ENCODE measurements at regions not wholly inside any gene's neighbourhood (a gene's known extent, or its start where the extent isn't known, plus 50 kb on each side); places are given as distances from the start of the nearest gene placed in this dataset.
"Not testable (repeated sequence)": the region's sequence is repeated elsewhere in the genome, so short reads cannot be mapped to it uniquely, and the experiment has no call there.

DNA sequence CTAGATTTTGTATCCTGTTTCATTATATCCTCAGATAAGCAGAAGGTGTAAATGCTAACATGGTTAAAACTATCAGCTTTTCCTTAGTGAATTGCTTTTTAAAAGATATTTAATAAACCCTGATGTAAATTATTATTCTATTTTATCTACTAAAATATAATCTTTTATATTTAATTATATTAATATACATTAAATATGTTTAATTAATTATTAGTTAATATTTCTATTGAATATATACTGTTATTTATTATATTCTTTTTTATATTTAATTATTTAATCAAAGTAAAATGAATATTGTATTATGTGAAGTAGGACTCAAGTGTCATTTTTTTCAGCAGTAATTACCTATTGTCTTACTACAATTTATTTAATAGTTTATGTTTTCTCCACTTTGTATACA lies 179.7 kb upstream of the ADGRL4 start:
- Mint-ChIP-seq H3K27me3 (ENCODE audit: low read depth) (no peaks in the 10 kb centered on the region), H3K36me3 (ENCODE audit: insufficient read depth in 2 of 2) (no peaks in the 10 kb centered on the region), H3K27ac (no peak overlapping the region), H3K9me3 (peaks cover 0 to 4% of the 10 kb centered on the region in 2 donors), H3K4me3 (no peak overlapping the region), H3K4me1 (ENCODE audit: low read depth) (no peaks in the 10 kb centered on the region)
- no peak for ATAC-seq (replicated peaks in 1 of 2)
- DNase-seq, result no peak

DNA sequence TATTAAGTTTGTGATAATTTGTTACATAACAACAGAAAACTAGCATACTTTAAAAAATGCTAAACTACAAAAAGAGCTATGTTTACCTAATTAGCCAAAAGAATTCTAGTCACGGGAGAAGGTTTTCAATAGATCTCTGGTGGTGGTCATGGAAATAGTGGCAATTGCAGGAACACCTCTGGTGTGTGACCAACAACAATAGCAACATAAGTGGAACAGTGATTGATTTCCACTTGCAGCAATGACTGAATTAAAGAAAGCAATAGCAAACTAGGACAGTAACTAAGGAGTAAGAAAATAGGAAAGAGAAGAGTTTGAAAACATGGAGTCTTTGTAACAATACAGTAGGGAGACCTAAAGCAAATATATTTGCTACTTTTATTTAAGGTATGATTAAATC lies 171.3 kb upstream of the ADGRL4 start:
- Mint-ChIP-seq H3K27me3 (ENCODE audit: low read depth) (no peaks in the 10 kb centered on the region), H3K27ac (no peak overlapping the region), H3K36me3 (ENCODE audit: insufficient read depth in 2 of 2) (no peaks in the 10 kb centered on the region), H3K4me1 (ENCODE audit: low read depth) (no peaks in the 10 kb centered on the region), H3K9me3 (peaks cover 8 to 9% of the 10 kb centered on the region in 2 donors), H3K4me3 (no peak overlapping the region)
- ATAC-seq (replicated peaks in 1 of 2) (no peak), DNase-seq (no peak)

DNA sequence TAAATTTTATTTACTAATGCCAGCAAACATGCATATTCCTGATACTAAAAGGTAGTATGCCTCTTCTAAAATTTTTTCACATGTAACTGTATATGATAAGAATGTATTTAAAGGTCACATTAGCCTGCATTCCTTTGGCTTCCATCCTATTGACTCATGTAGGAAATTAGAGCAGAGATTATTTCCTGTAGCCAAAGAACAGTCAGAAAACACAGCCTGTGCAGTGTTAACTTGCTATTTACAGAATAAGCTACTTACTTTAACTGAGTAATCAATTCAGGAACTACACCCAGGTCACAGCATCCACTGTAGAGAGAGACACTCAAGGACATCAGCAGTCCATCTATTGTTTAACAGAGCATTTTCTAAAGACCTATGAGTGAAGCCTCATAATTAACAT lies 154.5 kb upstream of the ADGRL4 start:
- ATAC-seq (replicated peaks in 1 of 2), result no peak
- H3K27ac Mint-ChIP-seq, result no peak overlapping the region
- H3K9me3 Mint-ChIP-seq, result peaks cover 4 to 20% of the 10 kb centered on the region in 2 donors
- no peak for DNase-seq
- no peaks in the 10 kb centered on the region for H3K27me3 Mint-ChIP-seq (ENCODE audit: low read depth)
- no peaks in the 10 kb centered on the region for H3K36me3 Mint-ChIP-seq (ENCODE audit: insufficient read depth in 2 of 2)
- H3K4me1 Mint-ChIP-seq (ENCODE audit: low read depth), result no peaks in the 10 kb centered on the region
- H3K4me3 Mint-ChIP-seq, result no peak overlapping the region

DNA sequence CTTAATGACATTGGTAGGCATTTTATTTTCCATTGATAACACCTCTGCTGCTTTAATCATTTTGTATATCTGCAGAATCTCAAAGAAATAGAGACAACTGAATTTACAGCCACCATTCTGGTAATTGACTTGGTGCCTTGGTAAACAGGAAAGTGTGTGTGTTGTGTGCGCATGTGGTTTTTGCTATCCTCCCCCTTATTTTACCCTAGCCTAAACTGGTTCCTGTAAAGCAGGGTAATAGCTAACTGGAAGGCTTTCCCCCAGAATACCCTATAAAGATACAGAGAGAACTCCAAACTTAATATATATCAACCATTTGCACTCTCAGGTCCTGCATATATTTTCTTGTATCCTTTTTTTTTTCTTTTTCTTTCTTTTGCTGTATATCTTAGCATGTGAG lies 149.5 kb upstream of the ADGRL4 start:
- H3K36me3 Mint-ChIP-seq (ENCODE audit: insufficient read depth in 2 of 2), result no peaks in the 10 kb centered on the region
- no peaks in the 10 kb centered on the region for H3K4me1 Mint-ChIP-seq (ENCODE audit: low read depth)
- H3K4me3 Mint-ChIP-seq, result no peak overlapping the region
- DNase-seq, result no peak
- no peaks in the 10 kb centered on the region for H3K27me3 Mint-ChIP-seq (ENCODE audit: low read depth)
- H3K27ac Mint-ChIP-seq, result no peak overlapping the region
- no peak for ATAC-seq (replicated peaks in 1 of 2)
- H3K9me3 Mint-ChIP-seq, result peaks cover 4 to 11% of the 10 kb centered on the region in 2 donors

DNA sequence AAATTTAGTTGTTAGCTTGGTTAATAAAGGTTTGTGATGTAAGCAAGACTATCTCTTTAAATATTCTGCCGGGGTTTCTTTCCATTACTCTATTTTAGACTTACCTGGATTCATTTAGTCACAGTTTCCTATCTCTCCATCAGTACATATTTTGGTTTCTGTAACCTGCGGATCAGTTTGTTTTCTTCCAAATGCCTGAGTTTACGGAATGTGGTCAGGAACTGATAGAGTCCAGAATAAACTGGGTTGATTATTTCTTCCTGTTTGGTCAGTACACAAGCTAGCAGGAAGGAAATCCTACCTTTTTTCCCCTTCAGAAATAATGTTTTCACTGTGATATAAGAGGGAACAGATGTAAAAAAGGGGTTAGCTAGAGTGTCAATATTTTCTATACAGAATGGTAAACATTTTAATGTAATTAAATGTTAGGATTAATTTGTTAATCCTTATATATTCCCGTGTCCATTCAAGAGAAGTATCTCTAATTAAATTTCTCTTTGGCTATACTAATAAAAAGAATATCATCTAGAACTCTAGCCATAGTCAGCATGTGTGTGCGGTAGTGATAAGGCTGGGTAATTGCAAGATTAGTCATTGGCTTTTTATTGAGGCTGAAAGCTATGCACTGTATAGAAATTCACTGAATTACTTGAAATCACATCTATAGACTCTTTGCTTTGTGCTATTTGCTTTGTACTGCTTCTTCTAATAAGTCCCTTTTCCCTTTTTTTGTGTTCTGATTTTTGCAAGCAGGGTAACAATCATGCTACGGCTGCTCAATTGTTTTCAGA lies 144.7 kb upstream of the ADGRL4 start:
- H3K27ac Mint-ChIP-seq, result no peak overlapping the region
- no peaks in the 10 kb centered on the region for H3K36me3 Mint-ChIP-seq (ENCODE audit: insufficient read depth in 2 of 2)
- H3K4me3 Mint-ChIP-seq, result no peak overlapping the region
- peaks cover 5 to 8% of the 10 kb centered on the region in 2 donors for H3K9me3 Mint-ChIP-seq
- DNase-seq (no peak), ATAC-seq (replicated peaks in 1 of 2) (no peak)
- H3K4me1 Mint-ChIP-seq (ENCODE audit: low read depth), result no peaks in the 10 kb centered on the region
- H3K27me3 Mint-ChIP-seq (ENCODE audit: low read depth), result no peaks in the 10 kb centered on the region

DNA sequence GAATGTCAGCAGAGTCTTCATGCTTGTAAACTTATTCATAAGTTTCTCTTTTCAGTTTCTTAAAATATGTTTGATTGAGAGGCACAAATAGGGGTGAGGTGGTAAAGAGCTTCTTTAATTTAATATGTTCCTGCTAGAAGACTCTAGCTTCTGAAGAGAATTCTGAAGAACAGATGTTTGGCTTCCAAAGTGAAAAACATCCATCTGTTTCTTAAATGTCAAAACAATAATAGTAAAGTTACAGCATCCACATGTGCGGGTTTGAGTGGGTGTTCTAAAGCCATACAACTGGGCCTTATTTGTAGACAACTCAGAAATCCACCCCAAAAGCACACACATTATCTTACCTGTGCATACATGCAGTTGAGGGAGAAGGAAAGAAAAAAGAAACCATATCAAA lies 144.0 kb upstream of the ADGRL4 start:
- H3K36me3 Mint-ChIP-seq (ENCODE audit: insufficient read depth in 2 of 2), result no peaks in the 10 kb centered on the region
- H3K9me3 Mint-ChIP-seq, result peaks cover 5 to 8% of the 10 kb centered on the region in 2 donors
- ATAC-seq (replicated peaks in 1 of 2) (no peak), DNase-seq (no peak)
- no peak overlapping the region for H3K27ac Mint-ChIP-seq
- H3K4me3 Mint-ChIP-seq, result no peak overlapping the region
- H3K4me1 Mint-ChIP-seq (ENCODE audit: low read depth), result no peaks in the 10 kb centered on the region
- no peaks in the 10 kb centered on the region for H3K27me3 Mint-ChIP-seq (ENCODE audit: low read depth)

DNA sequence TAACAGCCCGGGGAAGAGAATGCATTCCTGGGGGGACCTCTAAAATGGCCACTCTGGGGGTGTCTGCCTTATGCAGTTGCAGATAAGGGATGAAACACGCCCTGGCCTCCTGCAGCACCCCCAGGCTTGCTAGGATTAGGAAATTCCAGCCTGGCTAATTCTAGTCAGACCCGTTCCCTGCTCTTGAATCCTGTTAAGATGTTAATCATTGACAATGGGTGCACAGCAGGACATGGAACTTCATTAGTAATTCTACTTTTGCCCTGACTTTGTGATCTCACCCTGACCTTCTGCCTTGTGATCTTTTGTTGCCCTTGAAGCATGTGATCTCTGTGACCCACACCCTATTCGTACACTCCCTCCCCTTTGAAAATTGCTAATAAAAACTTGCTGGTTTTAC lies 131.7 kb upstream of the ADGRL4 start:
- not testable (repeated sequence) for H3K36me3 Mint-ChIP-seq (ENCODE audit: insufficient read depth in 2 of 2); H3K4me1 Mint-ChIP-seq (ENCODE audit: low read depth); ATAC-seq (replicated peaks in 1 of 2); H3K27me3 Mint-ChIP-seq (ENCODE audit: low read depth); DNase-seq; H3K9me3 Mint-ChIP-seq; H3K4me3 Mint-ChIP-seq; H3K27ac Mint-ChIP-seq

DNA sequence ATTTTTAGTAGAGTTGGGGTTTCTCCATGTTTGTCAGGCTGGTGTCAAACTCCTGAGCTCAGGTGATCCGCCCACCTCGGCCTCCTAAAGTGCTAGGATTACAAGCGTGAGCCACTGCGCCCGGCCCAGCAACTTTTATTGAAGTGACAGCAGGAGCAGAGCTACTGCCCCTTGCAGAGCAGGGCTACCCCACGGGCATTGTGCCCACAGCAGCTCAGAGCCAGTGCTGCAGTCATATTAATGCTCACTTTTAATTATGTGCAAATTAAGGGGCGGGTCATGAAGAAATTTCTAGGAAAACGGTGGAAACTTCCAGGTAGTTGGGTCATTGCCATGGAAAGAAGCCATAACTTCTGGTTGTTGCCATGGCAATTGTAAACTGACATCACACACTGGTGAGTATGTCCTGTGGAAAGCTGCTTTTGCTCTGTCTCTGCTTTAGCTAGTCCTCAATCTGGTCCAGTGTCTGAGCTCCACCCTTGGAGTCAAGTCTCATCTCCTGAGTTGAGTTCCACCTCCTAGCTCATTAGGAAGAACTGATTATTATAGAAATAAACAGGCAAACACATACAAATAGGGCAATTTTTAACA lies 127.3 kb upstream of the ADGRL4 start:
- DNase-seq, result no peak
- Mint-ChIP-seq H3K27ac (no peak overlapping the region), H3K4me1 (ENCODE audit: low read depth) (no peaks in the 10 kb centered on the region), H3K27me3 (ENCODE audit: low read depth) (no peaks in the 10 kb centered on the region), H3K9me3 (peaks cover 5% of the 10 kb centered on the region in 2 donors), H3K4me3 (no peak overlapping the region), H3K36me3 (ENCODE audit: insufficient read depth in 2 of 2) (no peaks in the 10 kb centered on the region)
- no peak for ATAC-seq (replicated peaks in 1 of 2)

DNA sequence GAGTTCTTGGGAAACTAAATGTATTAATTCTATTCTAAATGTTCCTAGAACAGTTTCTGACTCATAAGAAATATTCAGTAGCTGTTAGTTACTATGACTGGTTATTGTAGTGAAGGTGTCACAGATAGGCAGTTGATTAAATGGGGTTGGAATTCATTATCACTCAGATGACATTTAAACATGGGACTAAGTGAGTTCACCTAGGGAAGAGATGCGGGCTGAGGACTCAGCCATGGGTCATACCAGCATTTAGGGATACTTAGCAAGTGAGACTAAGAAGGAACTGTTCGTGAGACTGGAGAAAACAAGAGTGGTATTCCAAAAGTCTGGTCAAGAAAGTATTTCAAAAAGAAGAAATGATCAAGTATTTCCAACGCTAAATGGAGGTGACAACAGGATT lies 125.1 kb upstream of the ADGRL4 start:
- H3K4me3 Mint-ChIP-seq, result no peak overlapping the region
- ATAC-seq (replicated peaks in 1 of 2) (no peak), DNase-seq (no peak)
- no peaks in the 10 kb centered on the region for H3K27me3 Mint-ChIP-seq (ENCODE audit: low read depth)
- no peaks in the 10 kb centered on the region for H3K36me3 Mint-ChIP-seq (ENCODE audit: insufficient read depth in 2 of 2)
- H3K9me3 Mint-ChIP-seq, result peaks cover 5% of the 10 kb centered on the region in 2 donors
- no peaks in the 10 kb centered on the region for H3K4me1 Mint-ChIP-seq (ENCODE audit: low read depth)
- H3K27ac Mint-ChIP-seq, result peak overlapping the region; percentile 52

DNA sequence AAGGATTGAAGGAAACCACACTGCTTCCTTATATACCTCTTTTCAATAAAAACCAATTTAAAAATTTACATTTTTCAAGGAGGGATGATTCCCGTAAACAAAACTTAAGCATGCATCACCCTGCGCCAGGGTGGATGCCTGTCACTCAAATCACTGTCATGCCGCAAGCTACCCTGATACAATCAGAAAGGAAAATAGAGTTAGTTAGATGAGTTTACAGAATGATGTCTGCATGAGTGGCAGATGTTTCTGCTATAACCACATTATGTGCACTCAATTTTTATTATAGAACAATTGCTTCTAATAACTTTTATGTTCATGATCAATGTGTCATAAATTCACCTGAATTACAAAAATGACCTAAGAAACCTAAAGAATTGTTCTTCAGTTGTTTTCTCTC lies 123.4 kb upstream of the ADGRL4 start:
- Mint-ChIP-seq H3K4me3 (no peak overlapping the region), H3K9me3 (peaks cover 5% of the 10 kb centered on the region in 2 donors), H3K4me1 (ENCODE audit: low read depth) (no peaks in the 10 kb centered on the region), H3K36me3 (ENCODE audit: insufficient read depth in 2 of 2) (no peaks in the 10 kb centered on the region), H3K27ac (no peak overlapping the region), H3K27me3 (ENCODE audit: low read depth) (no peaks in the 10 kb centered on the region)
- DNase-seq (no peak), ATAC-seq (replicated peaks in 1 of 2) (no peak)

DNA sequence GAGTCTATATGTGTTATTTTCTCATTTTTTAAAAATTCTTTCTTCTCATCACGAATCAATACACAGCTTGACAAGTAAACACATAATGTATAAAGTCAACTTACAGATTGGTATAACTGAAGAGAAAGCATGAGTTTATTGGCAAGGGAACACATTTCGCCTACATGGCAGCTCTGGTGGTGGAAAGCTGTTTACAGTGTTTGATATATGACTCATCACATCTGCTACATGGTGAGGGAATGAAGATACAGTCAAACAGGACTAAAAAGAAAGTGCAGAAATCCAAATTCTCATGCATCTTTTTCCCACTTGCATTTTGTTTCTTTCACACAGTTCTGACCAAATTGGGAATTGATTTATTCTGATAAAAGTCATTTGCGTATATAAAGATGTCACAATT lies 122.2 kb upstream of the ADGRL4 start:
- Mint-ChIP-seq H3K27ac (no peak overlapping the region), H3K36me3 (ENCODE audit: insufficient read depth in 2 of 2) (no peaks in the 10 kb centered on the region), H3K4me3 (no peak overlapping the region), H3K4me1 (ENCODE audit: low read depth) (no peaks in the 10 kb centered on the region), H3K9me3 (peaks cover 5 to 7% of the 10 kb centered on the region in 2 donors), H3K27me3 (ENCODE audit: low read depth) (no peaks in the 10 kb centered on the region)
- no peak for ATAC-seq (replicated peaks in 1 of 2)
- DNase-seq, result no peak

DNA sequence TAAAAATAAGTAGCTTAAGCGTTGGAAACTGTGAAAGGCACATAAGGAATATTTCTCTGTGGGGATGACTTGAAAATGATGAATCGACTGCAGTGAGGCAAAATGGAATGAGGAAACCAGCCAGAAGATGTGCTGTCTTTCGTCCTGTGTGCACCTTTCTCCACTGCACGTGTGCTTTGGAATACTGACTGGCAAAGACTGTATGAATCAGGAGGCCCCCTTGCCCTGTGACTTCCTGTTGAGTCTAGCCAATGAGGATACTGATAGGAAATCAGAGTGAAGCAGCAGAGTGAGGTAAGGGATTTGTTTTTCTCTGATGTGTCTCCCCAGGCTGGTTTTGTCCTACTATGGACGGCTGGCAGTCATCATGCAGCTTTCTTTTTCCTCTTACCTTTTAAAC lies 118.2 kb upstream of the ADGRL4 start:
- ATAC-seq (replicated peaks in 1 of 2) (no peak), DNase-seq (no peak)
- Mint-ChIP-seq H3K27me3 (ENCODE audit: low read depth) (no peaks in the 10 kb centered on the region), H3K27ac (no peak overlapping the region), H3K36me3 (ENCODE audit: insufficient read depth in 2 of 2) (no peaks in the 10 kb centered on the region), H3K9me3 (peaks cover 1 to 2% of the 10 kb centered on the region in 2 donors), H3K4me3 (no peak overlapping the region), H3K4me1 (ENCODE audit: low read depth) (no peaks in the 10 kb centered on the region)

DNA sequence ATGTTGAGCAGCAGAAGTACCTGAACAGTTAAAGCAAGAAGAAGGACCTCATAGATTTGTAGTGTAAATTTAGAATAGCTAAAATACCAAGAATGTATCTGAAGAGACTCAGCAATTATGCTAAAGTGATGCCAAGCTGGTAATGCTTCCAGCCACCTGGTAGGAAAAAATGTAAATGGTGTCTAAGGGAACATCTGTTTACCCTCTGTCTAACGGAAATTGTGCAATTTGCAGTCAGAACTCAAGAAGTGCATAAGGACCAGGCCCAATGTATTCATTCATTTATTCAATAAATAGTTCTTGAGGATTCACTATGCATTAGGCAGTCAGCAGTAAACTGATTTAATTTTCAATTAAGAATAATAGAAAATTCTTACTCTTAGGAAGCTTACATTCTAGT lies 116.0 kb upstream of the ADGRL4 start:
- Mint-ChIP-seq H3K4me3 (no peak overlapping the region), H3K4me1 (ENCODE audit: low read depth) (no peaks in the 10 kb centered on the region), H3K27ac (no peak overlapping the region), H3K36me3 (ENCODE audit: insufficient read depth in 2 of 2) (no peaks in the 10 kb centered on the region), H3K9me3 (peaks cover 1 to 2% of the 10 kb centered on the region in 2 donors), H3K27me3 (ENCODE audit: low read depth) (no peaks in the 10 kb centered on the region)
- ATAC-seq (replicated peaks in 1 of 2) (no peak), DNase-seq (no peak)

DNA sequence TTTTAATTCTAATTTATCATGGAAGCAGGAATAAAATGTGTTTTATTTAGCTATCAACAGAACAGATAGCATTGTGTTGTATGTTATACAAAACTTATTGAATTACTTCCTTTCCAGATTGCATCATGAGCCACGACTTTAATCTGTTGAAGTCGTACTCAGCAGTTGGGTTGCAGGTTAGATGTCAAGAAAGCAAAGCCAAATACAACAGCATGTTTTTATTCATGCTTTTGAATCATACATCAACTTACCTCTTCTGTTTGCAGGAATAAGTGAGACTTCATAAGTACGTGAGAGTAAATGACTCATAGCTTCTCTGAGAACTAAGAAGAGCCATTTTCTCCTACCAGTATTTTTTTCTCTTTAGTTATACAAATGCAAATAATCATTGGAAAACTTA lies 110.8 kb upstream of the ADGRL4 start:
- H3K36me3 Mint-ChIP-seq (ENCODE audit: insufficient read depth in 2 of 2), result no peaks in the 10 kb centered on the region
- H3K9me3 Mint-ChIP-seq, result peaks cover 0 to 14% of the 10 kb centered on the region in 2 donors
- no peaks in the 10 kb centered on the region for H3K27me3 Mint-ChIP-seq (ENCODE audit: low read depth)
- no peaks in the 10 kb centered on the region for H3K4me1 Mint-ChIP-seq (ENCODE audit: low read depth)
- DNase-seq (no peak), ATAC-seq (replicated peaks in 1 of 2) (no peak)
- H3K27ac Mint-ChIP-seq, result no peak overlapping the region
- no peak overlapping the region for H3K4me3 Mint-ChIP-seq

Measured in activated T-cell treated with anti-CD3 and anti-CD28 coated beads, Interleukin-2, amount 50 U/mL, for 72 hours (primary cell).